GM23338 (cell line): ENCODE measurements at regions not wholly inside any gene's neighbourhood (a gene's known extent, or its start where the extent isn't known, plus 50 kb on each side); places are given as distances from the start of the nearest gene placed in this dataset.

Experiments used
- CREB1 ChIP-seq: fragments of 250-450 bp; sonication (Bioruptor Pico); IDR thresholded peaks from 2 replicates; pipeline ENCODE4 v1.5.0; 2020; ENCODE audit warnings: low read depth, mild to moderate bottlenecking, moderate library complexity
- EZH2 ChIP-seq: fragments of 200-600 bp; sonication (generic); IDR thresholded peaks from one replicate; pipeline ENCODE4 v1.8.0; 2017; ENCODE audit warnings: antibody characterized with exemption, mild to moderate bottlenecking, low read depth; ENCODE audit not compliant: unreplicated experiment
- EZH2phosphoT487 ChIP-seq: fragments of 200-600 bp; sonication (generic); IDR thresholded peaks from one replicate; pipeline ENCODE4 v1.8.1; 2018; ENCODE audit warnings: antibody characterized with exemption; ENCODE audit not compliant: unreplicated experiment
- JUNB ChIP-seq: IDR thresholded peaks from one replicate; pipeline ENCODE4 v1.6.1; 2016; ENCODE audit warnings: antibody characterized with exemption; ENCODE audit not compliant: unreplicated experiment
- POLR2AphosphoS5 ChIP-seq: IDR thresholded peaks from 2 replicates; pipeline ENCODE4 v1.6.1; 2016; ENCODE audit warnings: antibody characterized with exemption, low read depth
- STAT1 ChIP-seq: IDR thresholded peaks from one replicate; pipeline ENCODE4 v1.6.1; 2016; ENCODE audit warnings: antibody characterized with exemption; ENCODE audit not compliant: unreplicated experiment
- ZNF114 ChIP-seq: fragments of 250-450 bp; sonication (Bioruptor Pico); IDR thresholded peaks from 2 replicates; pipeline ENCODE4 v1.5.0; 2020; ENCODE audit warnings: mild to moderate bottlenecking, moderate library complexity
- TF ChIP-seq, protein P1 (sequence below), 2 experiments: fragments of 200-600 bp in 1 of 2; sonication (generic) in 1 of 2; conservative IDR thresholded peaks; 2 replicates each; pipeline versions ENCODE4 v1.5.1 to v1.6.1; 2016 to 2017; ENCODE audit warnings: antibody characterized with exemption in 2 of 2, low read depth in 2 of 2, mild to moderate bottlenecking in 2 of 2, moderate library complexity in 1 of 2
- TF ChIP-seq, protein P2 (sequence below): IDR thresholded peaks from one replicate; pipeline ENCODE4 v1.6.1; 2018; ENCODE audit warnings: antibody characterized with exemption; ENCODE audit not compliant: unreplicated experiment
- TF ChIP-seq, protein P3 (sequence below): IDR thresholded peaks from 2 replicates; pipeline ENCODE4 v1.6.1; 2016; ENCODE audit warnings: antibody characterized with exemption

DNA sequence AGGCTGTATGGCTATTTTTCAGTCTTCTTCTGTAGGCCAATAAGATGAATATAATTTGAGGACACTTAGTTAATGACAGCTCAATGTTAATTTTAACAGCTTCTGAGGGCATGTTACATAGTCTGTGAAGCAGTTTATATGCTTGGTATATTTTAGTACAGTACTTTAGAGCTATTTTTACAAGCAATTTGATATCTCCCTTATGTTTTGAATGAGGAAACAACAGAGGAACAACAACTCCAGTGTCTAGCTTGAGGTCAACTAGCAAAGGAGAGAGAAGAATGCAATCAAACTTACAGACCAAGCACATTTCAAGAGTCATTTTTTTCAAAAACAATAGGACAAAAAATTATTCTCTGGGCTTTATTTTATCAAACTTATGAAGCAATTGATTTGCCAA is 469.1 kb upstream of the DCN start:
- TF ChIP-seq, protein P1, sequence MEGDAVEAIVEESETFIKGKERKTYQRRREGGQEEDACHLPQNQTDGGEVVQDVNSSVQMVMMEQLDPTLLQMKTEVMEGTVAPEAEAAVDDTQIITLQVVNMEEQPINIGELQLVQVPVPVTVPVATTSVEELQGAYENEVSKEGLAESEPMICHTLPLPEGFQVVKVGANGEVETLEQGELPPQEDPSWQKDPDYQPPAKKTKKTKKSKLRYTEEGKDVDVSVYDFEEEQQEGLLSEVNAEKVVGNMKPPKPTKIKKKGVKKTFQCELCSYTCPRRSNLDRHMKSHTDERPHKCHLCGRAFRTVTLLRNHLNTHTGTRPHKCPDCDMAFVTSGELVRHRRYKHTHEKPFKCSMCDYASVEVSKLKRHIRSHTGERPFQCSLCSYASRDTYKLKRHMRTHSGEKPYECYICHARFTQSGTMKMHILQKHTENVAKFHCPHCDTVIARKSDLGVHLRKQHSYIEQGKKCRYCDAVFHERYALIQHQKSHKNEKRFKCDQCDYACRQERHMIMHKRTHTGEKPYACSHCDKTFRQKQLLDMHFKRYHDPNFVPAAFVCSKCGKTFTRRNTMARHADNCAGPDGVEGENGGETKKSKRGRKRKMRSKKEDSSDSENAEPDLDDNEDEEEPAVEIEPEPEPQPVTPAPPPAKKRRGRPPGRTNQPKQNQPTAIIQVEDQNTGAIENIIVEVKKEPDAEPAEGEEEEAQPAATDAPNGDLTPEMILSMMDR (conservative IDR thresholded peaks at IDR 0.05; ENCODE audit: low read depth in 2 of 2): no peak
- TF ChIP-seq POLR2AphosphoS5 (no peak), EZH2phosphoT487 (no peak), ZNF114 (CRISPR knock-in tag) (no peak), EZH2 (no peak), JUNB (no peak), STAT1 (no peak), CREB1 (no peak)
- TF ChIP-seq, protein P2, sequence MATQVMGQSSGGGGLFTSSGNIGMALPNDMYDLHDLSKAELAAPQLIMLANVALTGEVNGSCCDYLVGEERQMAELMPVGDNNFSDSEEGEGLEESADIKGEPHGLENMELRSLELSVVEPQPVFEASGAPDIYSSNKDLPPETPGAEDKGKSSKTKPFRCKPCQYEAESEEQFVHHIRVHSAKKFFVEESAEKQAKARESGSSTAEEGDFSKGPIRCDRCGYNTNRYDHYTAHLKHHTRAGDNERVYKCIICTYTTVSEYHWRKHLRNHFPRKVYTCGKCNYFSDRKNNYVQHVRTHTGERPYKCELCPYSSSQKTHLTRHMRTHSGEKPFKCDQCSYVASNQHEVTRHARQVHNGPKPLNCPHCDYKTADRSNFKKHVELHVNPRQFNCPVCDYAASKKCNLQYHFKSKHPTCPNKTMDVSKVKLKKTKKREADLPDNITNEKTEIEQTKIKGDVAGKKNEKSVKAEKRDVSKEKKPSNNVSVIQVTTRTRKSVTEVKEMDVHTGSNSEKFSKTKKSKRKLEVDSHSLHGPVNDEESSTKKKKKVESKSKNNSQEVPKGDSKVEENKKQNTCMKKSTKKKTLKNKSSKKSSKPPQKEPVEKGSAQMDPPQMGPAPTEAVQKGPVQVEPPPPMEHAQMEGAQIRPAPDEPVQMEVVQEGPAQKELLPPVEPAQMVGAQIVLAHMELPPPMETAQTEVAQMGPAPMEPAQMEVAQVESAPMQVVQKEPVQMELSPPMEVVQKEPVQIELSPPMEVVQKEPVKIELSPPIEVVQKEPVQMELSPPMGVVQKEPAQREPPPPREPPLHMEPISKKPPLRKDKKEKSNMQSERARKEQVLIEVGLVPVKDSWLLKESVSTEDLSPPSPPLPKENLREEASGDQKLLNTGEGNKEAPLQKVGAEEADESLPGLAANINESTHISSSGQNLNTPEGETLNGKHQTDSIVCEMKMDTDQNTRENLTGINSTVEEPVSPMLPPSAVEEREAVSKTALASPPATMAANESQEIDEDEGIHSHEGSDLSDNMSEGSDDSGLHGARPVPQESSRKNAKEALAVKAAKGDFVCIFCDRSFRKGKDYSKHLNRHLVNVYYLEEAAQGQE: no peak
- TF ChIP-seq, protein P3, sequence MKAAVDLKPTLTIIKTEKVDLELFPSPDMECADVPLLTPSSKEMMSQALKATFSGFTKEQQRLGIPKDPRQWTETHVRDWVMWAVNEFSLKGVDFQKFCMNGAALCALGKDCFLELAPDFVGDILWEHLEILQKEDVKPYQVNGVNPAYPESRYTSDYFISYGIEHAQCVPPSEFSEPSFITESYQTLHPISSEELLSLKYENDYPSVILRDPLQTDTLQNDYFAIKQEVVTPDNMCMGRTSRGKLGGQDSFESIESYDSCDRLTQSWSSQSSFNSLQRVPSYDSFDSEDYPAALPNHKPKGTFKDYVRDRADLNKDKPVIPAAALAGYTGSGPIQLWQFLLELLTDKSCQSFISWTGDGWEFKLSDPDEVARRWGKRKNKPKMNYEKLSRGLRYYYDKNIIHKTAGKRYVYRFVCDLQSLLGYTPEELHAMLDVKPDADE: no peak
